Calu3 (cell line): ENCODE measurements at regions not wholly inside any gene's neighbourhood (a gene's known extent, or its start where the extent isn't known, plus 50 kb on each side); places are given as distances from the start of the nearest gene placed in this dataset.

Experiments
- BruUV-seq: library from RNA; stranded (reverse); fragments of 400-500 nt; replicated peaks from 2 replicates; lab custom pipeline; 2021; lab: Mats Ljungman, UMichigan
- CTCF ChIA-PET: fragments of 300-600 bp; sonication (Branson Sonifier 250); formaldehyde crosslinking; loops from one replicate; lab custom pipeline; 2022; ENCODE audit warnings: antibody characterized with exemption; lab: Charles Lee
- DNase-seq: peaks from one replicate; pipeline ENCODE4 v3.0.0; 2022
- H3K27ac Mint-ChIP-seq: one replicate; pipeline ENCODE4 v1.8.0; 2022; ENCODE audit warnings: mixed read lengths; ENCODE audit not compliant: unreplicated experiment
- H3K27me3 Mint-ChIP-seq: one replicate; pipeline ENCODE4 v1.8.0; 2022; ENCODE audit warnings: mixed read lengths; ENCODE audit not compliant: unreplicated experiment
- H3K36me3 Mint-ChIP-seq: one replicate; pipeline ENCODE4 v1.8.0; 2022; ENCODE audit warnings: mild to moderate bottlenecking, moderate library complexity, mixed read lengths; ENCODE audit not compliant: insufficient read depth, unreplicated experiment
- H3K4me1 Mint-ChIP-seq: one replicate; pipeline ENCODE4 v1.8.0; 2022; ENCODE audit warnings: mild to moderate bottlenecking, low read depth, mixed read lengths; ENCODE audit not compliant: unreplicated experiment
- H3K4me3 Mint-ChIP-seq: one replicate; pipeline ENCODE4 v1.8.0; 2022; ENCODE audit warnings: mild to moderate bottlenecking, low read depth, moderate library complexity, mixed read lengths; ENCODE audit not compliant: unreplicated experiment
- H3K9me3 Mint-ChIP-seq: one replicate; pipeline ENCODE4 v1.8.0; 2022; ENCODE audit warnings: low read depth, mixed read lengths; ENCODE audit not compliant: unreplicated experiment
- intact Hi-C: fragments of 100-400 bp; cut with micrococcal nuclease; formaldehyde crosslinking; loops from one replicate; pipeline ENCODE4 v1.10.0; 2022; ENCODE audit not compliant: unreplicated experiment
- TF ChIP-seq, protein P1 (sequence below): fragments of 200-600 bp; IDR thresholded peaks from one replicate; pipeline ENCODE4 v1.8.0; 2022; ENCODE audit warnings: antibody characterized with exemption; ENCODE audit not compliant: unreplicated experiment

DNA sequence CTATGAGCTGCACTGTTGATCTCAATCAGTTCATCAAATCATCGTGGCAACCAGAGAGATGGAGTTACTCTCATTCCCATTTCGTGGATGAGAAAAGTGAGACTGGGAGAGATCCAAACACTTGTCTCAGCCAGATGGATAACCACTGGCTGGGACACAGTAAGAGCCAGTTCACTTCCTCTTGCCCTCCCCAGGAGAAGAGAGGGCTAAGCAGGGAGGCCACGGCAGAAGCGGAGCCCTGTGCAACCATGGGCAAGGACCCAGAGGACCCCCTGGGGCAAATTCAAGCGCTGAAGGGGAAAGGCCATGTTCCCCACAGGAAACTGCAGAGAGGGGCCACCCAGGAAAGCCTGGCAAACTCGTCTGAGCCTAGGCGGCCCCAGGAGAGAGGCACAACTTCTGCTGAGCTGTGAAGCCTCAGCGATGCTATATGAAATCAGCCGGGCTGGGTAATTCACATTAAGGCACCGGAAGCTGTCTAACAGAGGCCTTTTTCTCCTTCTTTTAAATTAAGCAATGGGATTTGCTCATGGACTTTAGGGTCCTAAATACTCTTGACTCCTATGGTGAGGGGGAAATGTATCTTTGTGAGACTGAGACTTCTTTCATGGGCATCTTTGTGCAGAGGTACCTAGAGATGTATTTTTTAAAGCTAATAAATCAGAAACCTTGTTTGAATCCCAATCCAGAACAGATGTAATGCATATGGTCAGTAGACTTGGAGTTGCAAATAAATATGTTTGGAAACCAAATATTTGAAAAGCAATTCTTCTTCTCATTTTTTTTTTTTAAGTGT is 137.1 kb upstream of the SMIM23 start:
- Mint-ChIP-seq H3K9me3 (no peaks in the 10 kb centered on the region), H3K27ac (no peak overlapping the region), H3K27me3 (peaks cover 58% of the 10 kb centered on the region), H3K4me1 (peaks cover 8% of the 10 kb centered on the region), H3K4me3 (no peak overlapping the region), H3K36me3 (no peaks in the 10 kb centered on the region)
- BruUV-seq: no TSS peak
- intact Hi-C loops: no loop called here
- DNase-seq: no peak
- CTCF ChIA-PET: interaction anchor here (1.6 kb wide), 1 partner anchor 13 kb away, joined by 3 read pairs; no protein-coding TSS in a partner anchor
- TF ChIP-seq, protein P1, sequence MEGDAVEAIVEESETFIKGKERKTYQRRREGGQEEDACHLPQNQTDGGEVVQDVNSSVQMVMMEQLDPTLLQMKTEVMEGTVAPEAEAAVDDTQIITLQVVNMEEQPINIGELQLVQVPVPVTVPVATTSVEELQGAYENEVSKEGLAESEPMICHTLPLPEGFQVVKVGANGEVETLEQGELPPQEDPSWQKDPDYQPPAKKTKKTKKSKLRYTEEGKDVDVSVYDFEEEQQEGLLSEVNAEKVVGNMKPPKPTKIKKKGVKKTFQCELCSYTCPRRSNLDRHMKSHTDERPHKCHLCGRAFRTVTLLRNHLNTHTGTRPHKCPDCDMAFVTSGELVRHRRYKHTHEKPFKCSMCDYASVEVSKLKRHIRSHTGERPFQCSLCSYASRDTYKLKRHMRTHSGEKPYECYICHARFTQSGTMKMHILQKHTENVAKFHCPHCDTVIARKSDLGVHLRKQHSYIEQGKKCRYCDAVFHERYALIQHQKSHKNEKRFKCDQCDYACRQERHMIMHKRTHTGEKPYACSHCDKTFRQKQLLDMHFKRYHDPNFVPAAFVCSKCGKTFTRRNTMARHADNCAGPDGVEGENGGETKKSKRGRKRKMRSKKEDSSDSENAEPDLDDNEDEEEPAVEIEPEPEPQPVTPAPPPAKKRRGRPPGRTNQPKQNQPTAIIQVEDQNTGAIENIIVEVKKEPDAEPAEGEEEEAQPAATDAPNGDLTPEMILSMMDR: no peak

DNA sequence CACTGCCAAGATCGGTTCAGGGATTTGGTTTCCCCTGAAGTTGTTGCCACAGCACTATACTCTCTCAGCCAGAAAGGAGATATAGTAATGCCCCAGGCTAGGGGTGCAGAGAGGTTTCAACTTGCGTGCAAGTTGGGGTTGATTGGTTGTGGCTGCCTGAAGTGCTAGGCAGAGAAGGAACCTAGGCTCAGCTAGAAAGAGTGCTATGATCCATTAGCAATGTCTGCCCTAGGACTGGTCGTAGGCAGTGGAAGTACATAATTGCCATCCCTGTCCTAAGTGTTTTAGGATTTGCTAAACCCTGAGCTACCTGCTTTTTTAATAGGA is 136.6 kb upstream of the SMIM23 start:
- Mint-ChIP-seq H3K4me3 (no peak overlapping the region), H3K36me3 (no peaks in the 10 kb centered on the region), H3K9me3 (no peaks in the 10 kb centered on the region), H3K27me3 (peaks cover 58% of the 10 kb centered on the region), H3K27ac (no peak overlapping the region), H3K4me1 (peaks cover 8% of the 10 kb centered on the region)
- intact Hi-C loops: no loop called here
- no TSS peak for BruUV-seq
- TF ChIP-seq, protein P1: no peak
- DNase-seq: no peak
- CTCF ChIA-PET: no interaction called here

DNA sequence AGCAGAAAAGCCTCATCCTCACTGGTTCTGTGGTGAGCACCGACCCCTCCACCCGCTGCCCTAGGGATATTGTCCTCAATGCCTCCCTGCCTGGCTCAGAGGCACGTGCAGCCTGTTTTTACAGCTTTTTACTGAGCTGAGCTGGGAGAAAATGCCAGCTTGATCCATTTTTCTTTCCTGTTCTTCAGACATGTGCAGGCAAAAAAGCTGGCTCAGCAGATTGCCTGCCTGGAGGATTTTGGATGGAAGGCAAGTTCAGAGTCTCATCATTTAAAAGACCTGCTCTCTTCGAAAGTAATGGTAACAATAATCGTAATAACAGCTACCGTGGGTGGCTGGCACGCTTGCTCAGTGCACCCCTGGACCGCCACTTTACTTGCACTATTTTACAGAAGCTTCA is 135.0 kb upstream of the SMIM23 start:
- no peak for DNase-seq
- H3K4me3 Mint-ChIP-seq: no peak overlapping the region
- peaks cover 8% of the 10 kb centered on the region for H3K4me1 Mint-ChIP-seq
- TF ChIP-seq, protein P1: no peak
- peaks cover 56% of the 10 kb centered on the region for H3K27me3 Mint-ChIP-seq
- CTCF ChIA-PET: no interaction called here
- intact Hi-C loops: no loop called here
- BruUV-seq: no TSS peak
- H3K36me3 Mint-ChIP-seq: no peaks in the 10 kb centered on the region
- H3K9me3 Mint-ChIP-seq: no peaks in the 10 kb centered on the region
- H3K27ac Mint-ChIP-seq: no peak overlapping the region

DNA sequence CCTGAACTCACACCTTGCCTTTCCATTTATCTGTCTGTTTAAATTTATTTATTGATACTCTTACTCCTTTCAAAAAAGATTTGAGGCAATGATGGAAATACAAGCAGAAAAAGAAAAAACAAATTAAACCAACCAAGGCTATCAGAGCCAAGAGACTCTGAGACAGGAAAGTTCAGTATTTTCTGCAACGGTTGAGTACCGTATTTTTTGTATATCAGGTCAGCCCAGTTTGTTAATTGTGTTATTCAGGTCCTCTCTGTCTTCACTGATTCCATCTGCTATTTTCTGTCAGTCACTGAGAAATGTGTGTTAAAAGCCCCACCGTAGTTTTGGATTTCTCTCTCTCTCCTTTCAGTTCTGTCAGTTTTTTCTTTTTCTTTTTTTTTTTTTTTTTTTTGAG is 134.5 kb upstream of the SMIM23 start:
- Mint-ChIP-seq H3K4me1 (peaks cover 8% of the 10 kb centered on the region), H3K27ac (no peak overlapping the region), H3K4me3 (no peak overlapping the region), H3K27me3 (peaks cover 51% of the 10 kb centered on the region), H3K36me3 (no peaks in the 10 kb centered on the region), H3K9me3 (no peaks in the 10 kb centered on the region)
- DNase-seq: no peak
- CTCF ChIA-PET: interaction anchor here (0.6 kb wide), 1 partner anchor 408 kb away, joined by 5 read pairs; no protein-coding TSS in a partner anchor
- TF ChIP-seq, protein P1: no peak
- BruUV-seq: no TSS peak
- intact Hi-C loops: no loop called here
